ENCODE measurements at regions not wholly inside any gene's neighbourhood (a gene's known extent, or its start where the extent isn't known, plus 50 kb on each side); places are given as distances from the start of the nearest gene placed in this dataset.
"Not testable (repeated sequence)": the region's sequence is repeated elsewhere in the genome, so short reads cannot be mapped to it uniquely, and the experiment has no call there.

DNA sequence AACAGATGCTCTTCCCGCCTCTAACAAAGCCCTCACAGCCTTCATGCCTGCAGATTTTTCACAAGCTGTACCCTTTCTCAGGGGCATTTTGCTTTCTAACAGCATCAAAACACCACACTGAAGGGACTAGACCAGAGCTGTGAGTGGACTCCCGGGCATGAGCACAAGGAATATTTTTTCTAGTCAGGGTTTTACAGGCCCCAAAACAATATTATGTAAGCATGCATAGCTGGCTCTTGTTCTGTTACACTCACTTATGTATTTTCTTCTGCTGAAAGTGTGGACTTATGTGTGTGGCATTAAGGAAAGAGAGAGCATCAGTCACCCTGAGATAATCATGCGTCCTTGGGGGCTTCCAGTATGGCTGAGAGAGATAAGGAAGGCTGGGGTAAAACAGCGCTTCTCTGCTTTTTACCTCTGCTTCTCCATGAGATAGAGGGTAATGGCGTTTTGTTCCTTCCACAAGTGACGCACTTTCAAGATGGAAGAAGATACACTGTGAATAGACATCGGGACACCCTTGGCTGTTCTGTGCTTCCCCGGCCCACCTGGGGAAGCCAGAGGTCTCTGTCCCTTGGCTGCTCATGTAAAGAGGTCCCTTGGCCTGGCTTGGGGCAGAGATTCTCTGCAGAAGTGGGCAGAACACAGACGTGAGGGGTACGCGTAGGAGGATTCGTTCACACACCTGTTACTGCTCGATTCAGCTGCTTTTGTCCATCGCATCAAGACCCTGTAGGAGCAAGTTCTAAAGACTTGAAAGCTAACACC, 266.7 kb upstream of the RAB4A start:
- ChIA-PET CTCF (no interaction called here), POLR2A (no interaction called here)
- Mint-ChIP-seq H3K4me1 (peaks cover 4% of the 10 kb centered on the region), H3K27me3 (no peaks in the 10 kb centered on the region), H3K4me3 (no peak overlapping the region), H3K9me3 (no peaks in the 10 kb centered on the region), H3K27ac (no peak overlapping the region), H3K36me3 (ENCODE audit: low read depth) (no peaks in the 10 kb centered on the region)
- DNase-seq = no peak

DNA sequence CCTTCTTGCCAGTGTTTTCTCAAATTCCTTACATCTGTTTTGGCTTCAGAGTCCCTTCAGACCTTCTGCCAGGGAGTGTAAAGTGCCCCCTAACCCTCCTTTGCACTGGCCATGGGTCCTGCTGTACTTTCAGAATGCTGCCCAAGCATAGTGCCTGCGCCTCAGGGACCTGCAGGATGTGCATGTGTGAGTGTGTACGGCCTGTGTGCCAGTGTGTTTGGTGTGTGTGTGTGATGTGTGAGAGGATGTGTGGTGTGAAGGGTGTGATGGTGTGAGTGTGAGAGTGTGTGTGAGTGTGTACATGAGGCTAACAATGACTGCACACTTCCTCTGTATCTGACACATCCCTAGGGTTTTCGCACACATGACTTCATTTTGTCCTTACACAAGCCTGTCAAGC, 265.8 kb upstream of the RAB4A start:
- DNase-seq = no peak
- POLR2A ChIA-PET = no interaction called here
- CTCF ChIA-PET = no interaction called here
- no peaks in the 10 kb centered on the region for H3K36me3 Mint-ChIP-seq (ENCODE audit: low read depth)
- H3K27ac Mint-ChIP-seq = no peak overlapping the region
- H3K27me3 Mint-ChIP-seq = no peaks in the 10 kb centered on the region
- H3K4me3 Mint-ChIP-seq = no peak overlapping the region
- no peaks in the 10 kb centered on the region for H3K9me3 Mint-ChIP-seq
- peaks cover 4% of the 10 kb centered on the region for H3K4me1 Mint-ChIP-seq

DNA sequence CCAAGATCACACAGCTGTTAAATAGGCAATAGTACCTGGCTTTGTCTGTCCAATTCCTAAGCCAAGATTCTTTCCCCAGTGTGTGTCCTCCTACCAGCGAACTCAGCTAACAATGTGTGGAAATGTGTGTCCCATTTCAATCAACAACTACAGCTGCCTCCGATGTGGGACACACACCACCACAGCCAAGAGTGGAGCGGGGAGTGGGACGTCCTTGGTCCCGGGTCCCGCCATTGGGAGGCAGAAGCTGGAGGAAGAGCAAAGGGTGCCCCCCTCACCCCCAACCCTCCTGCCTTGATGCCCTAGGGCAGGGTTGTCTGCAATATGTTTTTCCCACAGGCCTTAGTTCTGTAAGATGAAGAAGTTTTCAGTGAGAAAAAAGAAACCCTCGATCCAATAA, 265.4 kb upstream of the RAB4A start:
- no peak overlapping the region for H3K27ac Mint-ChIP-seq
- no peaks in the 10 kb centered on the region for H3K27me3 Mint-ChIP-seq
- H3K4me1 Mint-ChIP-seq = peaks cover 4% of the 10 kb centered on the region
- H3K9me3 Mint-ChIP-seq = no peaks in the 10 kb centered on the region
- no peak for DNase-seq
- H3K4me3 Mint-ChIP-seq = no peak overlapping the region
- CTCF ChIA-PET = no interaction called here
- H3K36me3 Mint-ChIP-seq (ENCODE audit: low read depth) = no peaks in the 10 kb centered on the region
- POLR2A ChIA-PET = no interaction called here

DNA sequence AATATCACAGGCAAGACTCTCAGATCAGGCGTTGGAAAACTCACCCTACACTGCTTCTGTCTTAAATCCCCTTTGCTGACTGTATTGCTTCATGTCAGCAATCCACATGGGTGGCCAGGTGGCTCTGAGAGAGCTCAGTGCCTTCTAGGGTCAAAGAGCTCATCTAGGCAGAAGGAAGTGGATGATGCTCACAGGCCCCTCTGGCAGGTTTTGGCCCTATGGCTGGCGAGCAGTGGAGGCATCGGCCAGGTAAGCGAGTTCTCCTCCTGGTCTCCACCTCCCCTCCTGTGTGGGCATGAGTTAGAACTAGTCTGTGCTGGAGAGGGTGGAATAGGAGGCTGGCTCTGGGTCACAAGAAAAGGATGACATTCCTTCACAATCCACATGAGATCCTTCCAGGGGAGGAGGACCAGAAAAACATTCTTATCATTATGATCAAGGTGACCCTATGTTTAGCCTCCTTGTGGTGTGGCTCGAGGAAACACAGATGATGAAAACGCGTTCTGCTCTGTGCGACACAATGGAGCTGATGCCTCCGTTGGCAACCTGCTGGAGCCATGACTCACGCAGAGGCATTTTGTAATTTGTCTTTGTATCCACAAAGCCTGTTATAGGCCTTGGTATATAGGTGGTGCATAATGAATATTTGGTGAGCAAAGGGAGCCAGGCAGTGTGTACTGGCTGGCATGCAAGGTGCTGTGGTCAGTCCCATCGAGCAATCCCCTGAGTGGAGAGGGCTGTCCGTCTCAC, 264.6 kb upstream of the RAB4A start:
- Mint-ChIP-seq H3K27me3 (no peaks in the 10 kb centered on the region), H3K4me1 (peaks cover 3% of the 10 kb centered on the region), H3K9me3 (no peaks in the 10 kb centered on the region), H3K36me3 (ENCODE audit: low read depth) (no peaks in the 10 kb centered on the region), H3K27ac (no peak overlapping the region), H3K4me3 (no peak overlapping the region)
- POLR2A ChIA-PET = interaction anchor here (0.8 kb wide), 1 partner anchor 9 kb away, joined by 3 read pairs; no protein-coding TSS in a partner anchor
- CTCF ChIA-PET = interaction anchor here (1.2 kb wide), 1 partner anchor 23 kb away, joined by 4 read pairs; no protein-coding TSS in a partner anchor
- no peak for DNase-seq

DNA sequence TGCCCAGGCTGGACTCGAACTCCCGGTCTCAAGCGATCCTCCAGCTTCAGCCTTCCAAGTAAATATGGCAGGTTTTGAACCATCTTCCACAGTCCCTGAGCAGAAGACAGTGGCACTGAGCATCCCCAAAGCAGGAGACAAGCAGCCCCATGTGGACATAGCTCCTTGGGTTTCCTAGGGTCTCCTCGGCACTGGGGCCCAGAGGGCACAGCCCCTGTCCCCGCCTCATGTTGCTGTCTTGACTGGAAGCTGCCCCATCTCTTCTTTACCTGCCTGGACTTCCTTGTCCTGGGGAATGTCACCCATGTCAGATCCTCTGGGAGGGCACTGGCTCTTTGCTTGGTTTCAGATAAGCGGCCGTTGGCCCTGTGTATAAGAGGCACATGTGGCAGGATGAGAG, 263.7 kb upstream of the RAB4A start:
- H3K27ac Mint-ChIP-seq = no peak overlapping the region
- no peak for DNase-seq
- no peak overlapping the region for H3K4me3 Mint-ChIP-seq
- H3K36me3 Mint-ChIP-seq (ENCODE audit: low read depth) = no peaks in the 10 kb centered on the region
- POLR2A ChIA-PET = interaction anchor here (0.8 kb wide), 1 partner anchor 9 kb away, joined by 3 read pairs; no protein-coding TSS in a partner anchor
- H3K4me1 Mint-ChIP-seq = no peaks in the 10 kb centered on the region
- CTCF ChIA-PET = no interaction called here
- peaks cover 2% of the 10 kb centered on the region for H3K27me3 Mint-ChIP-seq
- no peaks in the 10 kb centered on the region for H3K9me3 Mint-ChIP-seq

DNA sequence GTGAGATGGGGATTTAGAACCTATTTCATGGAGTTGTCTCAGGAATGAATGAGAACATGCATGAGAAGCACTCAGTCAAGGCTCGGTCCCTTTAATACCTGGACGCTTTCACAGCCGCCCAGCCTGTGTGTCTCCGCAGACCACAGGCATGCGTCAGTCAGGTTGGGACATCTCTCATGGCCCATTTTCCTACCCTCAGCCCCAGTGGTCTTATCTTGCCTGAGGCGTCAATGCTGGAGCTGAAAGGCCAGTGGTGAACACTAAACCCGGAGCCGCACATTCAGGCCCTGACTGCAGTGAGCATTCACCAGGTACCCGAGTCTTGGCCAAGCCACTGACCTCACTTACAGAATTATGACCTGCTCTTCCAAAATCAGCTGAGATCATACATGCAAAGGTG, 263.2 kb upstream of the RAB4A start:
- H3K4me1 Mint-ChIP-seq = no peaks in the 10 kb centered on the region
- DNase-seq = no peak
- no peaks in the 10 kb centered on the region for H3K9me3 Mint-ChIP-seq
- no peaks in the 10 kb centered on the region for H3K36me3 Mint-ChIP-seq (ENCODE audit: low read depth)
- POLR2A ChIA-PET = no interaction called here
- H3K27ac Mint-ChIP-seq = no peak overlapping the region
- no peak overlapping the region for H3K4me3 Mint-ChIP-seq
- H3K27me3 Mint-ChIP-seq = peaks cover 2% of the 10 kb centered on the region
- CTCF ChIA-PET = no interaction called here

DNA sequence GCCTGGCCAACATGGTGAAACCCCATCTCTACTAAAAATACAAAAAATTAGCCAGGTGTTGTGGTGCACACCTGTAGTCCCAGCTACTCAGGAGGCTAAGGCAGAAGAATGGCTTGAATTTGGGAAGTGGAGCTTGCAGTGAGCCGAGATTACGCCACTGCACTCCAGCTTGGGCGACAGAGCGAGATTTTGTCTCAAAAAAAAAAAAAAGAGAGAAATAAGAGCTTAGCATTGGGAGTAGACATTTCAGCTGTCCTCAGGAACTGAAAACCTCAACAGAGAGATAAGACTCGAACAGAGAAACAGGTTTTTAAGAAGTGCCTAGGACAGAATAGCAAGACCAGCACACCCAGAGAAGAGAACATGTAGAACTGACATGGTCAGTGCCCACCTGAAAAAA, 262.6 kb upstream of the RAB4A start:
- CTCF ChIA-PET; H3K36me3 Mint-ChIP-seq (ENCODE audit: low read depth); H3K27ac Mint-ChIP-seq; H3K9me3 Mint-ChIP-seq; POLR2A ChIA-PET; DNase-seq; H3K27me3 Mint-ChIP-seq; H3K4me1 Mint-ChIP-seq; H3K4me3 Mint-ChIP-seq: not testable (repeated sequence)

DNA sequence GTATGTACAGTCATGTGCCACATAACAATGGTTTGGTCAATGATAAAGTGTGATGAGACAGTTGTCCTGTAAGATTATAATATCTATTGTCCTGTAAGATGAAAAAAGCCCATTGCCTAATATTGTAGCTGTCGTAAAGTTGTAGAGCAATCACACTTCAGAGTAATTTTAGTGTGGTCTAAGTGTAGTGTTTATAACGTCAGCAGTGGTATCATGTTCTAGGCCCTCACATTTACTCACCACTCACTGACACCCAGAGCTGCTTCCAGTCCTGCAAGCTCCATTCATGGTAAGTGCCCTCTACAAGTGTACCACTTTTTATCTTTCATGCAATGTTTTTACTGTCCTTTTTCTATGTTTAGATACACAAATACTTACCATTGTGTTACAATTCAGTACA, 259.9 kb upstream of the RAB4A start:
- Mint-ChIP-seq H3K36me3 (ENCODE audit: low read depth) (no peaks in the 10 kb centered on the region), H3K9me3 (no peaks in the 10 kb centered on the region), H3K27me3 (peaks cover 5% of the 10 kb centered on the region), H3K4me1 (no peaks in the 10 kb centered on the region), H3K27ac (no peak overlapping the region), H3K4me3 (no peak overlapping the region)
- DNase-seq = no peak
- ChIA-PET CTCF (no interaction called here), POLR2A (no interaction called here)

DNA sequence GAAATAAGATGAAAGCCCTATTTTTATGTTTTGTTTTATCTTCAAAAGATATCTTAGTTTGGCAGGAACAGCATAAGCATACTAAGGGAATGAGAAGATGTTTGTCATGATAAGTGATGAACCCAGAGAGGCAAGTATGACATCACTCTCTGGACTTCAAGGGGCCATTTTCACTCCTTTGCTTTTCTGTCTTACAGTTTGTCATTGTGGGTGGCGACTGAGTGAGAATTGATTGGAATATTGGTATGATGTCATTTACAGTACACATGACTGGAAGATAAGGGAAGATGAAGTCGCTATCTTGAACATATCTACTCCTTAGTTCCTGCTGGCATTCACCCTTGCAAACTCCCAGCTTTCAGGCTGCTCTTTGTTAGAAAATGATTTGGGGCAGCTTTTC, 258.1 kb upstream of the RAB4A start:
- ChIA-PET POLR2A (no interaction called here), CTCF (no interaction called here)
- H3K27ac Mint-ChIP-seq = no peak overlapping the region
- H3K4me3 Mint-ChIP-seq = no peak overlapping the region
- H3K36me3 Mint-ChIP-seq (ENCODE audit: low read depth) = no peaks in the 10 kb centered on the region
- H3K4me1 Mint-ChIP-seq = no peaks in the 10 kb centered on the region
- DNase-seq = no peak
- peaks cover 11% of the 10 kb centered on the region for H3K27me3 Mint-ChIP-seq
- H3K9me3 Mint-ChIP-seq = no peaks in the 10 kb centered on the region

DNA sequence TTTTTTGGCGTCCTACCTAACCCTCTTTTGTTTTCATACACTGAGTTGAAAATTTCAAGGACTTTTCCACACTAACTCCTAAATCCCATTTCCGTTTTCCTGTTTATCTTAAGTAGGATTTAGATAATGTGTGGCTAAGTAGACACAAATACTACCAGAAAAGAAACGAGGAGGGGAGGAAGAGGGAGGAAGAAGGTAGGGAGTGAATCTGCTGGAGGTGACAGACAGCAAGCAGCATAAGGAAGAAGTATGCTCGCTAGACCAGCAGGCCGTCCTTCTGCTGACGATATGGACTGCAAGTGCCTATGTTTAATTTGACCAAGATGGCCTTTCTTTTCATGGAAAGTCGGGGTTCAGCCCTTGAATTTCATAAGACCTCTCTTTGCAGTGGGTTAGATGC, 256.9 kb upstream of the RAB4A start:
- no peak overlapping the region for H3K27ac Mint-ChIP-seq
- no peak overlapping the region for H3K4me3 Mint-ChIP-seq

DNA sequence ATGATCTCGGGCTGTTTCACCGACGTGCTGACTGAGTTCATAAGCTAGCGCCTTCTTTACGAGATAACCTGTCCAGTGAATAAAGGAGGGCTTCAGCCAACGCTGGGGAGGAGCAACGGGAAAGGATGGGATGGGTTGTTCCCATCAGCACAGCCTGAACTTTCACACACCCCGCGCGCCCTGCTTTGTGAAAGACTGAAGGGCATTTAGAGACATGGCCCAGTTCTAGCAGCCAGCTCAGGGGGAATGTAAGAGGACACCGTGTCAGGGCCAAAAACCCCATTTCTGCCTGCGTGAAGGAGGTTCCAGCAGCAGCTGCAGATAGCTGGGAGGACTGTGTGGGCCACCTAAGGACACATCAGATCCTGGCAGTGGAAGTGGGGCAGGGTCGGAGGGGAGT, 255.1 kb upstream of the RAB4A start:
- DNase-seq = no peak
- Mint-ChIP-seq H3K9me3 (no peaks in the 10 kb centered on the region), H3K4me1 (no peaks in the 10 kb centered on the region), H3K36me3 (ENCODE audit: low read depth) (no peaks in the 10 kb centered on the region), H3K27me3 (peaks cover 17% of the 10 kb centered on the region), H3K4me3 (no peak overlapping the region), H3K27ac (no peak overlapping the region)
- ChIA-PET CTCF (interaction anchor here (0.6 kb wide), 1 partner anchor 212 kb away, joined by 3 read pairs; no protein-coding TSS in a partner anchor), POLR2A (interaction anchor here (1.2 kb wide), 1 partner anchor 9 kb away, joined by 3 read pairs; no protein-coding TSS in a partner anchor)

More for the DNA sequence above, 256.9 kb upstream of the RAB4A start:
- CTCF ChIA-PET = no interaction called here
- no peaks in the 10 kb centered on the region for H3K9me3 Mint-ChIP-seq
- peaks cover 11% of the 10 kb centered on the region for H3K27me3 Mint-ChIP-seq
- no peaks in the 10 kb centered on the region for H3K4me1 Mint-ChIP-seq
- no peak for DNase-seq
- POLR2A ChIA-PET = no interaction called here
- no peaks in the 10 kb centered on the region for H3K36me3 Mint-ChIP-seq (ENCODE audit: low read depth)

DNA sequence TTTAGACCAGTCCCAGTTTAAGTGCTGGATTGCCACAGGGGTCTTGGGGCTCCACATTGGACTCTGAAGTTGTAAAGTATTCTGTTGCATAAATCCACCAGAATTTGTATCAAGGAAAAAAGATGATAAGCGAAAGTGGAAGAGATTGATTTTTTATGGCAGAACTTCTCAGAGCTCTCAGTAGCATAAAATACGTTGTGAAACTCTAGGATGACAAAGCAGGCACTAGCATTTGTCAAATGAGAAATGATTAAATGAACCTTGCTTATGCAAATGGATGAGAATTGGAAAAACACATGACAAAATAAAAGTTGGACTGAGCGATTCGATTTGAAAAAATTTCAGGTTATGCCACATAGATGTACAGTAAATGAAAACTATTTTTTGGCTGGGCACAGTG, 253.8 kb upstream of the RAB4A start:
- no peak for DNase-seq
- CTCF ChIA-PET = no interaction called here
- no peak overlapping the region for H3K27ac Mint-ChIP-seq
- H3K4me1 Mint-ChIP-seq = no peaks in the 10 kb centered on the region
- no peaks in the 10 kb centered on the region for H3K36me3 Mint-ChIP-seq (ENCODE audit: low read depth)
- POLR2A ChIA-PET = no interaction called here
- peaks cover 15% of the 10 kb centered on the region for H3K27me3 Mint-ChIP-seq
- no peaks in the 10 kb centered on the region for H3K9me3 Mint-ChIP-seq
- no peak overlapping the region for H3K4me3 Mint-ChIP-seq

DNA sequence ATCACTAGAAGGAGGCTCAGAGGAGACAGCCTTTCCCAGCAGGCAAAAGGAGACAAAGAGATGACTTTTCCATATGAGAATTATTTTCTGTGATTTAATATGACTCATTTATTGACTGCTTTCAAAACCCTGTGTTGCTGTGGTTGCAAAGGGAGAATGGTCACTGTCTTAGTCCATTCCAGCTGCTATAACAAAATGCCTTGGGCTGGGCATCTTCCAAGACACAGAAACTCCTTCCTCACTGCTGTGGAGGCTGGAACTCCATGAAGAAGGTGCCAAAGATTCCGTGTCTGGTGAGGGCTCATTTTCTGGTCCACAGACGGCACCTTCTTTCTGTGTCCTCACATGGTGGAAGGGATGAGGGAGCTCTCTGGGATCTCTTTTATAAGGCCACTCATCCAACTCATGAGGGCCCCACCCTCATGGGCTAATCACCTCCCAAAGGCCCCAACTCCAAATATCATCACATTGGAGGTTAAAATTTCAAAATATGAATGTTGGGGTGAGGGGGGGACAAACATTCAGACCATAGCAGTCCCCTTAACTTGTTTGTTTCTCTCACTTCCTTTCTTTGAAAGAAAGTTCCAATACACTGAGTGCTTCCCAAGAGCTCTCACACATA, 252.1 kb upstream of the RAB4A start:
- Mint-ChIP-seq H3K27me3 (peaks cover 15% of the 10 kb centered on the region), H3K27ac (no peak overlapping the region), H3K36me3 (ENCODE audit: low read depth) (no peaks in the 10 kb centered on the region), H3K4me3 (no peak overlapping the region), H3K9me3 (no peaks in the 10 kb centered on the region), H3K4me1 (no peaks in the 10 kb centered on the region)
- POLR2A ChIA-PET = no interaction called here
- CTCF ChIA-PET = no interaction called here
- no peak for DNase-seq

All from activated CD4-positive, alpha-beta memory T cell treated with anti-CD3 and anti-CD28 coated beads, Interleukin-2, amount 10 ng/mL, durations not matched to agents 7 days and 5 days (primary cell).